Gastroesophageal sphincter (tissue), 3 donors: ENCODE measurements at regions not wholly inside any gene's neighbourhood (a gene's known extent, or its start where the extent isn't known, plus 50 kb on each side); places are given as distances from the start of the nearest gene placed in this dataset.

ENCODE experiments used
- EP300 ChIP-seq: sonication (generic); formaldehyde crosslinking; IDR thresholded peaks from one replicate; pipeline ENCODE4 v1.6.1; 2017; ENCODE audit warnings: antibody characterized with exemption, mild to moderate bottlenecking
- POLR2A ChIP-seq, 2 donors: fragments of 450-650 bp; IDR thresholded peaks; one replicate each; pipeline ENCODE4 v1.6.1; 2017; ENCODE audit warnings: antibody characterized with exemption in 2 of 2, mild to moderate bottlenecking in 2 of 2, moderate library complexity in 1 of 2
- POLR2AphosphoS5 ChIP-seq: sonication (generic); formaldehyde crosslinking; IDR thresholded peaks from one replicate; pipeline ENCODE4 v1.6.1; 2017; ENCODE audit warnings: antibody characterized with exemption
- TF ChIP-seq, protein P1 (sequence below), 4 experiments: fragments of 200-600 bp in 2 of 4; fragments of 450-650 bp in 2 of 4; sonication (generic) in 1 of 4; IDR thresholded peaks; one replicate each; pipeline ENCODE4 v1.5.1; 2017 to 2019; ENCODE audit warnings: antibody characterized with exemption in 4 of 4, mild to moderate bottlenecking in 2 of 4, moderate library complexity in 2 of 4

DNA sequence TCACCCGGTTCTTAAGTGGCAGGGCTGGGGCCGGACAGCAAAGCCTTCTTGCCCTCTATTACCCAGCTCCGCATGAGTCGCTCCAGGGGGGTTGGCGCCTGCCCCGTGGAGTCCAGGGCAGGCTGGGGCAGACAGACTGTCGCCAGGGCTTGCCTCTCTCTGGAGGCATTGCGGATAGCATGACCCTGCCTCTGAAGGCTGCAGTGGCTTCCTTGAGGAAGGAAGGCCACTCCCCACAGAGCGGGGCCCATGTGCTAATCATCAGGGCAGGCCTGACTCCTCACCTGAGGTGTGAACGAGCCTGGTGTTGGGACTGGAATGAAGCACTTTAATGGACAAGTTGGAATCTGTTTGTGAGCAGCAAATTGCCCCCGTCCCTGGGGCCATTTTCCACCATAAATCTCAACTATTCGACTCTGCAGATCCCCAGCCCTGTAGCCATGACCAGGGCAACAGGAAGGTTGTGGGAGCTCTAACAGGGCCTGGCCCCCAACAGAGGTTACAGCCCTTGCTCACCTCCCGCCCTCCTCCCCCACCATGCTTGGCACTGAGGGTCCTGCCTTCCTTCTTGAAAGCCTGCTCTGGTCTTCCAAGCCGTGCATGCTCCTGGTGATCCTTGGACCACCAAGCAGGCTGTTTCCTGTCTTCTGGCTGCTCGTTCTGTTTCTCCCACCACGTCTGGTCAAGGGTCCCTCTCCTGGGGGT lies 144.9 kb upstream of the HAAO start:
- TF ChIP-seq POLR2A (IDR thresholded peaks at IDR 0.05) (no peak), POLR2AphosphoS5 (no peak), EP300 (no peak)
- TF ChIP-seq, protein P1, sequence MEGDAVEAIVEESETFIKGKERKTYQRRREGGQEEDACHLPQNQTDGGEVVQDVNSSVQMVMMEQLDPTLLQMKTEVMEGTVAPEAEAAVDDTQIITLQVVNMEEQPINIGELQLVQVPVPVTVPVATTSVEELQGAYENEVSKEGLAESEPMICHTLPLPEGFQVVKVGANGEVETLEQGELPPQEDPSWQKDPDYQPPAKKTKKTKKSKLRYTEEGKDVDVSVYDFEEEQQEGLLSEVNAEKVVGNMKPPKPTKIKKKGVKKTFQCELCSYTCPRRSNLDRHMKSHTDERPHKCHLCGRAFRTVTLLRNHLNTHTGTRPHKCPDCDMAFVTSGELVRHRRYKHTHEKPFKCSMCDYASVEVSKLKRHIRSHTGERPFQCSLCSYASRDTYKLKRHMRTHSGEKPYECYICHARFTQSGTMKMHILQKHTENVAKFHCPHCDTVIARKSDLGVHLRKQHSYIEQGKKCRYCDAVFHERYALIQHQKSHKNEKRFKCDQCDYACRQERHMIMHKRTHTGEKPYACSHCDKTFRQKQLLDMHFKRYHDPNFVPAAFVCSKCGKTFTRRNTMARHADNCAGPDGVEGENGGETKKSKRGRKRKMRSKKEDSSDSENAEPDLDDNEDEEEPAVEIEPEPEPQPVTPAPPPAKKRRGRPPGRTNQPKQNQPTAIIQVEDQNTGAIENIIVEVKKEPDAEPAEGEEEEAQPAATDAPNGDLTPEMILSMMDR (IDR thresholded peaks at IDR 0.05): no peak
